NCI-H2196 treated with DMSO at 0.1 percent for 48 hours (cell line): ENCODE measurements at regions not wholly inside any gene's neighbourhood (a gene's known extent, or its start where the extent isn't known, plus 50 kb on each side); places are given as distances from the start of the nearest gene placed in this dataset.

ENCODE experiments used
- DNase-seq: peaks from one replicate; lab custom pipeline; 2025; ENCODE audit not compliant: unreplicated experiment; lab: John Stamatoyannopoulos, UW

DNA sequence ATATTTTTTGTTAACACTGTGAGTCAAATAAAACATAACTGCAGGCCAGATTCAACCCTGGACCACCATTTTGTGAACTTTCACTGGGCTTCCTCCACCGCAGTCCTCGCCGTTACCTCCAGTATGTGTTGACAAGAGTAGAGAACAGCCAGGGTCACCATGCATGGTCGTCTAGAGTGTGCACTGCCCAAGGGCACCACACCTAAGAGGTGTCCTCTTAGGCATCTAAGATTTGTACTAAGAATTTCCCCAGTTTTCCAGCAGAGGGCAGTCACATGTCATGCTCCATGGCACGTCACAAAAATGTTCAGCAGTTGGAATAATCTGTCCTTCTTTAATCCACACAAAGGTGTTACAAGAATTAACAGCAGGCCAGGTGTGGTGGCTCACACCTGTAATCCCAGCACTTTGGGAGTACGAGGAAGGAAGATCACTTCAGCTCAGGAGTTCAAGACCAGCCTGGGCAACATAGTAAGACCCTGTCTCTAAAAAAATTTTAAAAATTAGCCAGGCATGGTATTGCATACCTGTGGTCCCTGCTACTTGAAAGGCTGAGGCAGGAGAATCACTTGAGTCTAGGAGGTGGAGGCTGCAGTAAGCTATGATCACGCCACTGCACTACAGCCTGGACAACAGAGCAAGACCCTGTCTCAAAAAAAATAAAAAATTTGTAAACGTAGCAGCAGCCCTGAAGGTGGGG lies 71.2 kb upstream of the FOXK1 start:
- peak; percentile 22 for DNase-seq

GRCh38 chr7:4612237-4612636 lies 69.9 kb upstream of the FOXK1 start:
- DNase-seq = no peak

GRCh38 chr7:4612939-4613841 lies 68.9 kb upstream of the FOXK1 start:
- no peak for DNase-seq

GRCh38 chr7:4613846-4614548 lies 68.1 kb upstream of the FOXK1 start:
- DNase-seq = no peak

DNA sequence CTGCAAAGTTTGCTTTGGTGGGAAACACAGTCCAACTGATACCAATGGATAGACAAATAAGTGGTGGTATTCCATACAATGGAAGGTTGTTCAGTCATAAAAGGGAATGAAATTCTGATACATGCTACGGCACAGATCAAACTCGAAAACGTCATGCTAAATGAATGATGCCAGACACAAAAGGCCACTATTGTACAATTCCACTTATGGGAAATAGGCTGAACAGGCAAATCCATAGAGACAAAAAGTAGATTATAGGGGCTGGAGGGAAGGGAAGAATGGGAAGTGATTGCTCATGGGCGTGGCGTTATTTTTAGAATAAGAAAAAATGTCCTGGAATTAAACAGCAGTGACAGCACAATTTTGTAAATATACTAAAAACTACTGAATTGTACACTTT lies 66.0 kb upstream of the FOXK1 start:
- no peak for DNase-seq

DNA sequence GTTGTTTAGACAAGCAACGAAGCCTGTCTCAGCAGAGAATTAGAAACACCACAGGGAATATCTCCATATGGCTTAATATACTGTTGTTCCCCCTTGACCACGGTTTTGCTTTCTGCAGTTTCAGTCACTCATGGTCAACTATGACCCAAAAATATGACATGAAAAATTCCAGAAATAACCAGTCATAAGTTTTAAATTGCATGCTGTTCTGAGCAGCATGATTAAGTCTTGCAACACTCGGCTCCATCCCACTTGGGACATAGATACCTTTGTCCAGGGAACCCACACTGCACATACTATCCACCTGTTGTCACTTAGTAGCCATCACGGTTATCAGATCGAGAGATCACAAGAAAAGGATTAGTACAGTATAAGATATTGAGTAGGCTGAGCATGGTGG lies 60.7 kb upstream of the FOXK1 start:
- no peak for DNase-seq

DNA sequence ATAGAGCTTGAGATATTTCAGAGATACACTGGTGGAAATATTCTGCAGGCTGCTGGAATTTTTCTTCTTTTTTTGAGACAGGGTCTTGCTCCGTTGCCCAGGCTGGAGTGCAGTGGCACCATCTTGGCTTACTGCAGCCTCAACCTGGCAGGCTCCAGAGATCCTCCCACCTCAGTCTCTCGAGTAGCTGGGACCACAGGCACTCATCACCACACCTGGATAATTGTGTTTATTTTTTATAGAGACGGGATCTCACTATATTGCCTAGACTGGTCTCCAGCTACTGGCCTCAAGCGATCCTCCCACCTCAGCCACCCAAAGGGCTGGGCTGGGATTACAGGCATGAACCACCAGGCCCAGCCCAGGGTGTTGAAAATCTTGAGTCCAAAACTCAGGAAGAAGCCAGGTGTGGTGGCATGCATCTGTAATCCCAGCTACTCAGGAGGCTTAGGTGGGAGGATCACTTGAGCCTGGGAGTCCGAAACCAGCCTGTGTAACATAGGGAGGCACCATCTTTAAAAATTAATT lies 55.7 kb upstream of the FOXK1 start:
- DNase-seq = no peak

- no peak for DNase-seq
These were observed 52.7 kb upstream of the FOXK1 start for GRCh38 chr7:4629287-4629895.

GRCh38 chr7:4631380-4632179 lies 50.5 kb upstream of the FOXK1 start:
- DNase-seq = peak; percentile 65
